ENCODE measurements at regions not wholly inside any gene's neighbourhood (a gene's known extent, or its start where the extent isn't known, plus 50 kb on each side); places are given as distances from the start of the nearest gene placed in this dataset.
A peak's percentile ranks its signal among the peaks of the same experiment; 100 is the strongest.

GRCh38 chr9:81379655-81380054 lies 309.7 kb downstream of the TLE1 start:
- peaks cover 23 to 75% (median 36%) of the 10 kb centered on the region in 10 experiments for H3K4me1 ChIP-seq
- H3K9ac ChIP-seq = no peak overlapping the region
- H3K36me3 ChIP-seq = no peaks in the 10 kb centered on the region
- H3K4me3 ChIP-seq = no peak overlapping the region
- no peaks in the 10 kb centered on the region for H3K9me3 ChIP-seq (replicated peaks in 1 of 11)
- H3K27ac ChIP-seq = no peak overlapping the region
- TF ChIP-seq Cebpa-rat (IDR thresholded peaks at IDR 0.05) = no peak
- no peaks in the 10 kb centered on the region for H4K20me1 ChIP-seq
- 0 out of 22 replicates have a peak overlapping the region, but pooled peaks of 1 of the 11 experiments have one; percentile 76 for H3K4me2 ChIP-seq
- H3K27me3 ChIP-seq = no peaks in the 10 kb centered on the region

- Histone ChIP-seq H3K36me3 (no peaks in the 10 kb centered on the region), H3K4me3 (no peak overlapping the region), H3K9ac (no peak overlapping the region), H3K27me3 (no peaks in the 10 kb centered on the region), H3K9me3 (replicated peaks in 1 of 11) (no peaks in the 10 kb centered on the region), H3K27ac (no peak overlapping the region), H3K4me1 (peaks cover 32 to 82% (median 48%) of the 10 kb centered on the region in 10 experiments), H4K20me1 (no peaks in the 10 kb centered on the region), H3K4me2 (peak overlapping the region in 1 of 11 experiments; percentile 15; a peak in 2 of 22 replicates)
- TF ChIP-seq Cebpa-rat (IDR thresholded peaks at IDR 0.05) = no peak
These were observed 311.4 kb downstream of the TLE1 start for GRCh38 chr9:81377921-81378320.

- H3K27me3 ChIP-seq = no peaks in the 10 kb centered on the region
- H3K36me3 ChIP-seq = no peaks in the 10 kb centered on the region
- no peak for TF ChIP-seq Cebpa-rat (IDR thresholded peaks at IDR 0.05)
- no peak overlapping the region for H3K9ac ChIP-seq
- H3K4me2 ChIP-seq = peak overlapping the region in 2 of 11 experiments; percentile 3 to 91; a peak in 2 of 22 replicates
- H4K20me1 ChIP-seq = no peaks in the 10 kb centered on the region
- H3K9me3 ChIP-seq (replicated peaks in 1 of 11) = no peaks in the 10 kb centered on the region
- no peak overlapping the region for H3K4me3 ChIP-seq
- H3K27ac ChIP-seq = no peak overlapping the region
- peaks cover 38 to 83% (median 54%) of the 10 kb centered on the region in 10 experiments for H3K4me1 ChIP-seq
These were observed 312.0 kb downstream of the TLE1 start for GRCh38 chr9:81377320-81377719.

DNA sequence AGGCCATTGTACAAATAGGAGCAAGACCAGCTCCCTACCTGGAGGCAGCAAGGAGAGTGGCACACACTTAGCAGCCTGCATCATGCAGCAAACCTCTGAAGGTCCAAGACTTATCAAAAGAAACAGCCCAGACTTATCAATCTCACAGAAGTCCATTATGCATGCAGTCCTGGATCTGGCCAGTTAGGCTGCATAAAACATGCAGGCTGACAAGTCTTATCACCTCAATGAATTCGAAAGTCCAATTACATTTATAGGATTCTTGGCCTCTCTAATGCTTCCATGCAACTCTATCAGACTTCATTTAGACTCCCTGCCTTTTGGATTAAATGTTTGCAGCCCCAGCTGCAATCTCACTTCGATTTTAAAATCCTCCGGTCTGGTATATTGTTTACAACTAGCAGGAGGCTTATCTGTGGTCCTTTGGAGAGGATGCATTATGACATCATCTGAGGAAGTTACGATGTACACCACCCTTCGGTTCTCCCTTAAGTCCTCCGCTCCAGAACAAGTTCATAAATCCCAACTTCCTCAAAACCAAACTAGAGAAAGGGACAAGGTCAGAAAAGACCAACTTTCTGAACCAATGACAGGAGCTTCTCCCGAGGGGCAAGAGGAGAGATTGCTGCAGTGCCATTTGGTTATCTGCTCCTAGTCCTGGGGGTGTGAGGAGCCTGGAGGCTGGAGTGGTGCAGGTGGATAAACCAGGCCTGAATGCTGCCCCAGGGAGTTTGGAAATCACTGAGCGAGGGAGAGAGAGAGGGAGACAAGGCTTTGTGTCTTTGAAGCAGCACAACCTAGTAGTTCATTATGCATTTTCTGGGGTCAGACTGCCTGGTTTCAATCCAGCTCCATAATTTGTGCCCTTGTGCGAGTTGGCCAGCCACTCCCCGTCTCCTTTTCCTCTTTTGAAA lies 313.9 kb downstream of the TLE1 start:
- Histone ChIP-seq H3K4me3 (no peak overlapping the region), H3K36me3 (no peaks in the 10 kb centered on the region), H3K27ac (no peak overlapping the region), H3K4me1 (peaks cover 30 to 84% (median 57%) of the 10 kb centered on the region in 10 experiments), H3K4me2 (peak overlapping the region; percentile 52 to 91 (median 76)), H3K9me3 (replicated peaks in 1 of 11) (peaks cover 0 to 5% (median 0%) of the 10 kb centered on the region in 11 experiments; a peak in 1 of 22 replicates), H3K27me3 (no peaks in the 10 kb centered on the region), H4K20me1 (no peaks in the 10 kb centered on the region), H3K9ac (no peak overlapping the region; a peak in 1 of 22 replicates)
- no peak for TF ChIP-seq Cebpa-rat (IDR thresholded peaks at IDR 0.05)

GRCh38 chr9:81374459-81375186 lies 314.7 kb downstream of the TLE1 start:
- H3K4me2 ChIP-seq = peak overlapping the region; percentile 52 to 91 (median 76)
- no peak for TF ChIP-seq Cebpa-rat (IDR thresholded peaks at IDR 0.05)

GRCh38 chr9:81373294-81373693 lies 316.1 kb downstream of the TLE1 start:
- H3K9ac ChIP-seq = peak overlapping the region in 4 of 11 experiments; percentile 23 to 58 (median 40); a peak in 7 of 22 replicates
- H3K4me1 ChIP-seq = peaks cover 30 to 84% (median 57%) of the 10 kb centered on the region in 10 experiments

More at GRCh38 chr9:81374459-81375186, 314.7 kb downstream of the TLE1 start:
- Histone ChIP-seq H3K27ac (no peak overlapping the region), H3K27me3 (no peaks in the 10 kb centered on the region), H3K36me3 (no peaks in the 10 kb centered on the region), H3K9me3 (replicated peaks in 1 of 11) (peaks cover 0 to 6% (median 0%) of the 10 kb centered on the region in 11 experiments; a peak in 2 of 22 replicates), H3K9ac (no peak overlapping the region; a peak in 1 of 22 replicates), H3K4me1 (peaks cover 30 to 84% (median 57%) of the 10 kb centered on the region in 10 experiments), H3K4me3 (no peak overlapping the region), H4K20me1 (no peaks in the 10 kb centered on the region)

GRCh38 chr9:81372628-81373191 lies 316.6 kb downstream of the TLE1 start:
- no peak for TF ChIP-seq Cebpa-rat (IDR thresholded peaks at IDR 0.05)
- H3K9ac ChIP-seq = peak overlapping the region in 4 of 11 experiments; percentile 23 to 58 (median 40); a peak in 6 of 22 replicates
- H3K4me3 ChIP-seq = peak overlapping the region in 3 of 10 experiments; percentile 42 to 46 (median 46); a peak in 5 of 20 replicates
- peak overlapping the region in 6 of 11 experiments; percentile 7 to 54 (median 38); a peak in 7 of 22 replicates for H3K27ac ChIP-seq
- H3K4me1 ChIP-seq = peaks cover 30 to 79% (median 57%) of the 10 kb centered on the region in 10 experiments
- no peaks in the 10 kb centered on the region for H4K20me1 ChIP-seq
- H3K36me3 ChIP-seq = no peaks in the 10 kb centered on the region
- peak overlapping the region; percentile 36 to 91 (median 72) for H3K4me2 ChIP-seq
- peaks cover 0 to 6% (median 0%) of the 10 kb centered on the region in 11 experiments; a peak in 2 of 22 replicates for H3K9me3 ChIP-seq (replicated peaks in 1 of 11)
- H3K27me3 ChIP-seq = no peaks in the 10 kb centered on the region

More at GRCh38 chr9:81373294-81373693, 316.1 kb downstream of the TLE1 start:
- Histone ChIP-seq H4K20me1 (no peaks in the 10 kb centered on the region), H3K36me3 (no peaks in the 10 kb centered on the region), H3K27me3 (no peaks in the 10 kb centered on the region), H3K4me3 (peak overlapping the region in 3 of 10 experiments; percentile 42 to 46 (median 46); a peak in 4 of 20 replicates), H3K9me3 (replicated peaks in 1 of 11) (peaks cover 0 to 6% (median 0%) of the 10 kb centered on the region in 11 experiments; a peak in 2 of 22 replicates), H3K27ac (peak overlapping the region in 5 of 11 experiments; percentile 7 to 54 (median 48); a peak in 7 of 22 replicates), H3K4me2 (peak overlapping the region; percentile 36 to 91 (median 72); a peak in 20 of 22 replicates)
- TF ChIP-seq Cebpa-rat (IDR thresholded peaks at IDR 0.05) = no peak

DNA sequence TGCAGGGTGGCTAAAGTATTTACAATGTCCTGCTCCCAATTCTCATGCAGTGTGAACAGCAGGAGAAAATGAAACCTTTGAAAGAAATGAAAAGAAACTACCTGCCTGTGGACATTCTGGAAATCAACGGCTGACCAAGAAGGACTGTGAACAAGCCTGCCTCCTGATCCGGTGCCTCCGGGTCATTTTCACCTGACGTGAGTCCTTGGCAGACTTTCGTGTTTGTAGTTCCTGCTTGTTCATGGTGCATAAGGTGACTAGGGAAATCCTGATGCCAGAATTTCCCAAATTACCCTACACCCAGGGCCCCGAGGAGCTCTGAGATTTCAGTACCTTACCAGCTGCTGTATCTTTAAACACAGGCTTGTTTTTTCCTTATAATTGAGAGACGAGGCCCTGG lies 317.5 kb downstream of the TLE1 start:
- Histone ChIP-seq H3K9me3 (replicated peaks in 1 of 11) (peaks cover 0 to 12% (median 5%) of the 10 kb centered on the region in 11 experiments; a peak in 4 of 22 replicates), H3K9ac (no peak overlapping the region), H3K36me3 (no peaks in the 10 kb centered on the region), H3K27me3 (no peaks in the 10 kb centered on the region), H4K20me1 (no peaks in the 10 kb centered on the region), H3K27ac (peak overlapping the region in 3 of 11 experiments; percentile 26 to 54 (median 48); a peak in 1 of 22 replicates), H3K4me1 (peaks cover 30 to 70% (median 57%) of the 10 kb centered on the region in 10 experiments), H3K4me3 (no peak overlapping the region), H3K4me2 (peak overlapping the region in 8 of 11 experiments; percentile 14 to 91 (median 76); a peak in 14 of 22 replicates)
- no peak for TF ChIP-seq Cebpa-rat (IDR thresholded peaks at IDR 0.05)

Measured in BLaER1 treated with 17β-estradiol and CSF1 and Interleukin-3, amounts not matched to agents 10 nM and 100 nM (cell line).